Ovary (tissue), 7 donors: ENCODE measurements at regions not wholly inside any gene's neighbourhood (a gene's known extent, or its start where the extent isn't known, plus 50 kb on each side); places are given as distances from the start of the nearest gene placed in this dataset.

Experiments
- DNase-seq, 5 donors: peaks; one replicate each; pipeline ENCODE4 v3.0.0-alpha.2; 2019 to 2020
- H3K27ac ChIP-seq, 2 donors: fragments of 200-600 bp; one replicate each; pipeline versions ENCODE4 v1.5.1 to v1.8.0; 2019 to 2022
- H3K27me3 ChIP-seq: fragments of 200-600 bp; one replicate; pipeline ENCODE4 v1.8.0; 2022
- H3K36me3 ChIP-seq: fragments of 200-600 bp; sonication (generic); one replicate; pipeline ENCODE4 v1.5.1; 2019
- H3K4me1 ChIP-seq: one replicate; pipeline ENCODE4 v1.8.1; 2013; ENCODE audit warnings: mild to moderate bottlenecking, moderate library complexity; ENCODE audit not compliant: insufficient read depth
- H3K4me3 ChIP-seq: fragments of 200-600 bp; sonication (generic); one replicate; pipeline ENCODE4 v1.5.1; 2017
- H3K9me3 ChIP-seq, 2 donors: fragments of 200-600 bp in 1 of 2; sonication (generic) in 1 of 2; one replicate each; pipeline versions ENCODE4 v1.5.1 to v1.8.1; 2013 to 2019; ENCODE audit warnings: mild to moderate bottlenecking in 1 of 2, moderate library complexity in 1 of 2
- EP300 ChIP-seq: sonication (generic); formaldehyde crosslinking; IDR thresholded peaks from one replicate; pipeline ENCODE4 v1.6.1; 2017; ENCODE audit warnings: antibody characterized with exemption
- POLR2A ChIP-seq: fragments of 450-650 bp; IDR thresholded peaks from one replicate; pipeline ENCODE4 v1.6.1; 2017; ENCODE audit warnings: antibody characterized with exemption, mild to moderate bottlenecking, moderate library complexity
- WGBS, 3 donors: extraction: QIAGEN DNeasy Blood & Tissue Kit in 1 of 3; methylation state at CpG; one replicate each; pipeline versions ENCODE4 v1.1.5 to v1.1.7; 2013 to 2017; 5-methylcytosine and 5-hydroxymethylcytosine counted together
- intact Hi-C, 4 donors: fragments of 100-400 bp; cut with DNase I; formaldehyde crosslinking; loops; one replicate each; pipeline versions ENCODE4 v1.11.0 to v1.15.1; 2022 to 2023
- TF ChIP-seq, protein P1 (sequence below), 3 donors: fragments of 450-650 bp in 2 of 3; fragments of 200-600 bp in 1 of 3; IDR thresholded peaks; one replicate each; pipeline versions ENCODE4 v1.5.1 to v1.8.0; 2016 to 2022; ENCODE audit warnings: antibody characterized with exemption in 3 of 3, mild to moderate bottlenecking in 1 of 3
- donor health status: DM: no; HTN: no; CAD: no; lungs with moderate emphysema.
- donor health status: DM: no; HTN: no; CAD: no.
- donor health status: Bipolar disorder and iron deficiency.
- donor health status: DM: no; HTN: no; CAD: no.
- donor health status: DM: yes; HTN: yes; CAD: no.

DNA sequence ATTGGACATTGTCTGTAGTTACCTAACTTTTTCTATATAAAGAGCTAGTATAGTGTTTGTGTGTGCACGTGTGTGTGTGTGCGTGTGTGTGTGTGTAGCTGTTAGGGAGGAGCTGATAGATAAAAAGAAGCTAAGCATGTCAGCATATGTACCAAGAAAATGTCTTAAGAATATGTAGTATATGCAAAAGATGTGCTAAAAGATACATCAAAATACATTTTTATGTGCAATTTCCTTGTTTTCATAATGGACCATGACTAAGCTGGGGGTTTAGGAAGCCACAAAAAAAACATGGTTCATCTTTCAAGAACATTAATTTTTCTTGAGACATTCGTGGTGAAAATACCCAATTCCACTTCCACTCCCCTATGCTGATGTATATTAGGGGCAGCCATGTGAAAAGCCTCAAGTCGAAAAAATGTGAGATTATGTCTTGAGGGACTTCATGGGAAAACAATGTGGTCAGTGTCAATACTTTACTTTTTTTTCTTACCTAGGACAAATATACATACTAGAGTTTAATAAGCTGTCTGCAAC is 1599.7 kb downstream of the ARAP2 start:
- DNase-seq: no peak
- intact Hi-C loops: no loop called here
- no peaks in the 10 kb centered on the region for H3K4me1 ChIP-seq
- TF ChIP-seq POLR2A (no peak), EP300 (no peak)
- TF ChIP-seq, protein P1, sequence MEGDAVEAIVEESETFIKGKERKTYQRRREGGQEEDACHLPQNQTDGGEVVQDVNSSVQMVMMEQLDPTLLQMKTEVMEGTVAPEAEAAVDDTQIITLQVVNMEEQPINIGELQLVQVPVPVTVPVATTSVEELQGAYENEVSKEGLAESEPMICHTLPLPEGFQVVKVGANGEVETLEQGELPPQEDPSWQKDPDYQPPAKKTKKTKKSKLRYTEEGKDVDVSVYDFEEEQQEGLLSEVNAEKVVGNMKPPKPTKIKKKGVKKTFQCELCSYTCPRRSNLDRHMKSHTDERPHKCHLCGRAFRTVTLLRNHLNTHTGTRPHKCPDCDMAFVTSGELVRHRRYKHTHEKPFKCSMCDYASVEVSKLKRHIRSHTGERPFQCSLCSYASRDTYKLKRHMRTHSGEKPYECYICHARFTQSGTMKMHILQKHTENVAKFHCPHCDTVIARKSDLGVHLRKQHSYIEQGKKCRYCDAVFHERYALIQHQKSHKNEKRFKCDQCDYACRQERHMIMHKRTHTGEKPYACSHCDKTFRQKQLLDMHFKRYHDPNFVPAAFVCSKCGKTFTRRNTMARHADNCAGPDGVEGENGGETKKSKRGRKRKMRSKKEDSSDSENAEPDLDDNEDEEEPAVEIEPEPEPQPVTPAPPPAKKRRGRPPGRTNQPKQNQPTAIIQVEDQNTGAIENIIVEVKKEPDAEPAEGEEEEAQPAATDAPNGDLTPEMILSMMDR (IDR thresholded peaks at IDR 0.05): no peak
- no peaks in the 10 kb centered on the region for H3K36me3 ChIP-seq
- H3K27me3 ChIP-seq: no peaks in the 10 kb centered on the region
- 69 to 74% (median 69%) methylated on average over 4 of the region's 4 CpGs for WGBS, 3 donors
- H3K27ac ChIP-seq: no peak overlapping the region
- no peaks in the 10 kb centered on the region for H3K9me3 ChIP-seq
- no peak overlapping the region for H3K4me3 ChIP-seq

DNA sequence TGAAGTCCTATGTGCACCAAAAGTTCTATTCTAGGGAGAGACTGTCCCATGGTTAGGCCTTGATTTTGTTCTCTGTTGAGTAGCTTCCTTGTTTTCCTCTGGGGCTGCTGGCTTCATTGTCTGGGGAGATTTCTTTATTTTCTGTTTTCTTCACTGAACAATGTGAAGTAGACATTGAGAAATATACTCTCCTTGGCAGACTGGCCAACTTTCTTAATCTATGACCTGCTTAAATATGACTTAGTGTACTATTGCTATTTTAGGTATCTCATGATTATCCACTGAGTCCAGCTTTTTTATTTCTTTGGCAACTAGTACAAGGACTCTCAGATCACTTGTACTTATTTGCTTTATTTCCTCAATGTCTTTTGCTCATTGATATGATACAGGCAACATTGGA is 1594.6 kb downstream of the ARAP2 start:
- no peaks in the 10 kb centered on the region for H3K36me3 ChIP-seq
- TF ChIP-seq, protein P1 (IDR thresholded peaks at IDR 0.05): no peak
- TF ChIP-seq POLR2A (no peak), EP300 (no peak)
- intact Hi-C loops: no loop called here
- H3K27ac ChIP-seq: no peak overlapping the region
- H3K4me3 ChIP-seq: no peak overlapping the region
- no peak for DNase-seq
- H3K9me3 ChIP-seq: no peaks in the 10 kb centered on the region
- H3K4me1 ChIP-seq: no peaks in the 10 kb centered on the region
- H3K27me3 ChIP-seq: no peaks in the 10 kb centered on the region

DNA sequence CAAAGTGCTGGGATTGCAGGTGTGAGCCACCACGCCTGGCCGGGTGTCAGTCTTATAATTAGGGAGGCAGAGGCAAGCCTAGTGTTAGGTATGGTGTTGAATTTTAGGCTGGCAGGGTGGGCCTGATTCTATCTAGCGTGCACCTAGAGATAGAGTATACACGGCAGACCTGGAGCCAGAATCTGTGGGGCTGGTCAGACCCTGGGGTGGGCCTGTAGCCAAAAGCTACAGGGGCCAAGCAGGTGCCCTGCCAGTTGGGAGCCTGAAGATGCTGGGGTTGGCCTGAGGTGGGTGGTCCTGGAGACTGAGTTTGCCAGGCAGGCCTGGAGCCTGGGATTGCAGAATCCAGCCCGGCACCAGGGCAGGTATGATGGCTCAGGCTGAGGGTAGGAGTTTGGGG is 1580.3 kb downstream of the ARAP2 start:
- intact Hi-C loops: no loop called here
- H3K9me3 ChIP-seq: no peaks in the 10 kb centered on the region
- DNase-seq: no peak
- H3K27me3 ChIP-seq: no peaks in the 10 kb centered on the region
- H3K4me3 ChIP-seq: no peak overlapping the region
- WGBS, 3 donors: 88 to 95% (median 92%) methylated on average over 5 of the region's 5 CpGs
- TF ChIP-seq, protein P1 (IDR thresholded peaks at IDR 0.05): no peak
- no peak for TF ChIP-seq POLR2A
- no peak for TF ChIP-seq EP300
- H3K4me1 ChIP-seq: no peaks in the 10 kb centered on the region
- no peak overlapping the region for H3K27ac ChIP-seq
- H3K36me3 ChIP-seq: no peaks in the 10 kb centered on the region

DNA sequence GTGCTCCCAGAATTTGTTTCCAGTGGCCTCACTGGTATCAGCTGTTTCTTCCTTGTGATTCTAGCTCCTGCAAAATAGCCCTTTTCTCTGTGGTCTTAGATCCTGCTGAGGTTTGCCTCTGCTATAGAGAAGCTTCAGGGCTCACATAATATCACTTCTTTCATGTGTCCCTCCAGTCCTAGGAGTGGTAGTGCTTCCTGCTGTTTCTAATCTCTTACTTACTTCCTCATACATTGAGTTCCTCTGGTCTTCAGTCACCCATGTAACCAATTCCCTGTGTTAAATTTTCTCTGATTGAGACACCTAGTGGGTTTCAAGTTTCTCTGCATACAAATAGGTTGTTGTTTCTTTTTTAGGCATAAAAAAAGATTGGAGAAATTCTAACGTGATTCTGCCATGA is 1567.9 kb downstream of the ARAP2 start:
- H3K36me3 ChIP-seq: no peaks in the 10 kb centered on the region
- no peak overlapping the region for H3K4me3 ChIP-seq
- TF ChIP-seq POLR2A (no peak), EP300 (no peak)
- TF ChIP-seq, protein P1 (IDR thresholded peaks at IDR 0.05): no peak
- no peaks in the 10 kb centered on the region for H3K27me3 ChIP-seq
- intact Hi-C loops: no loop called here
- no peak for DNase-seq
- no peaks in the 10 kb centered on the region for H3K9me3 ChIP-seq
- WGBS, 3 donors: 9 to 25% (median 17%) methylated on average over 1 of the region's 1 CpG
- H3K4me1 ChIP-seq: no peaks in the 10 kb centered on the region
- no peak overlapping the region for H3K27ac ChIP-seq
